Mucosa of descending colon (tissue), 3 donors: ENCODE measurements at regions not wholly inside any gene's neighbourhood (a gene's known extent, or its start where the extent isn't known, plus 50 kb on each side); places are given as distances from the start of the nearest gene placed in this dataset.

ENCODE experiments used
- ATAC-seq: fragments of 200-7000 bp; cut with Tn5 transposase; one replicate; pipeline ENCODE4 v1.9.1; 2020; ENCODE audit warnings: mild to moderate bottlenecking, moderate library complexity
- DNase-seq, 3 donors: peaks; one replicate each; pipeline ENCODE4 v3.0.0-alpha.2; 2020
- H3K36me3 ChIP-seq: fragments of 200-600 bp; one replicate; pipeline ENCODE4 v1.8.0; 2021; ENCODE audit warnings: low read depth, mild to moderate bottlenecking
- H3K4me1 ChIP-seq: fragments of 200-600 bp; one replicate; pipeline ENCODE4 v1.8.0; 2021; ENCODE audit warnings: low read depth, mild to moderate bottlenecking
- H3K4me3 ChIP-seq: fragments of 200-600 bp; one replicate; pipeline ENCODE4 v1.8.0; 2021; ENCODE audit warnings: mild to moderate bottlenecking
- H3K9me3 ChIP-seq: fragments of 200-600 bp; one replicate; pipeline ENCODE4 v1.8.0; 2021; ENCODE audit warnings: mild to moderate bottlenecking
- intact Hi-C, 2 donors: fragments of 100-400 bp; cut with DNase I in 1 of 2; cut with micrococcal nuclease in 1 of 2; formaldehyde crosslinking; loops; one replicate each; pipeline versions ENCODE4 v1.11.0 to v1.11.1; 2022; cut with DNase I, micrococcal nuclease
- TF ChIP-seq, protein P1 (sequence below): fragments of 200-600 bp; IDR thresholded peaks from one replicate; pipeline ENCODE4 v1.8.0; 2022; ENCODE audit warnings: antibody characterized with exemption, mild to moderate bottlenecking
- donor health status: DM: no; HTN: no; CAD: no; lungs with moderate emphysema.
- donor health status: DM: no; HTN: no; CAD: no.
- donor health status: DM: no; HTN: yes; CAD: no.

DNA sequence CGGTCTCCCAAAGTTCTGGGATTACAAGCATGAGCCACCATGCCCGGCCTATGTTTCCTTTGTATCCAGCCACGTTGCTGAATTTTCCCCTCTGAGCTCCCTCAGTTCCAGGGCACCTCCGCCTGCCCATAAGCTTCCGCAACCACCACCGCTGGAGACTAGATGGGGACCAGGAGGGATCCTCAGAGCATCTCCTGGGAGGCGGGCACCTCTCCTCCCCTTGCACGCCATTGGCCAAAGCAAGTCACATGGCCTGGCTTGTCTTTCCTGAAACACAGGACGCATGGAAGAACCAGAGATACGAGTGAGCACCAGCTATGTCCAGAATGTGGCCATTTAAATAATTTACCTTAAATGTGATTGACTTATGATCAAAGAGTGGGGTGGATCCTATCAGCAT is 388.3 kb downstream of the BRD1 start:
- H3K4me1 ChIP-seq: no peaks in the 10 kb centered on the region
- no peaks in the 10 kb centered on the region for H3K36me3 ChIP-seq
- no peaks in the 10 kb centered on the region for H3K9me3 ChIP-seq
- DNase-seq (no peak), ATAC-seq (no peak)
- intact Hi-C loops: no loop called here
- no peak overlapping the region for H3K4me3 ChIP-seq
- TF ChIP-seq, protein P1, sequence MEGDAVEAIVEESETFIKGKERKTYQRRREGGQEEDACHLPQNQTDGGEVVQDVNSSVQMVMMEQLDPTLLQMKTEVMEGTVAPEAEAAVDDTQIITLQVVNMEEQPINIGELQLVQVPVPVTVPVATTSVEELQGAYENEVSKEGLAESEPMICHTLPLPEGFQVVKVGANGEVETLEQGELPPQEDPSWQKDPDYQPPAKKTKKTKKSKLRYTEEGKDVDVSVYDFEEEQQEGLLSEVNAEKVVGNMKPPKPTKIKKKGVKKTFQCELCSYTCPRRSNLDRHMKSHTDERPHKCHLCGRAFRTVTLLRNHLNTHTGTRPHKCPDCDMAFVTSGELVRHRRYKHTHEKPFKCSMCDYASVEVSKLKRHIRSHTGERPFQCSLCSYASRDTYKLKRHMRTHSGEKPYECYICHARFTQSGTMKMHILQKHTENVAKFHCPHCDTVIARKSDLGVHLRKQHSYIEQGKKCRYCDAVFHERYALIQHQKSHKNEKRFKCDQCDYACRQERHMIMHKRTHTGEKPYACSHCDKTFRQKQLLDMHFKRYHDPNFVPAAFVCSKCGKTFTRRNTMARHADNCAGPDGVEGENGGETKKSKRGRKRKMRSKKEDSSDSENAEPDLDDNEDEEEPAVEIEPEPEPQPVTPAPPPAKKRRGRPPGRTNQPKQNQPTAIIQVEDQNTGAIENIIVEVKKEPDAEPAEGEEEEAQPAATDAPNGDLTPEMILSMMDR: no peak

DNA sequence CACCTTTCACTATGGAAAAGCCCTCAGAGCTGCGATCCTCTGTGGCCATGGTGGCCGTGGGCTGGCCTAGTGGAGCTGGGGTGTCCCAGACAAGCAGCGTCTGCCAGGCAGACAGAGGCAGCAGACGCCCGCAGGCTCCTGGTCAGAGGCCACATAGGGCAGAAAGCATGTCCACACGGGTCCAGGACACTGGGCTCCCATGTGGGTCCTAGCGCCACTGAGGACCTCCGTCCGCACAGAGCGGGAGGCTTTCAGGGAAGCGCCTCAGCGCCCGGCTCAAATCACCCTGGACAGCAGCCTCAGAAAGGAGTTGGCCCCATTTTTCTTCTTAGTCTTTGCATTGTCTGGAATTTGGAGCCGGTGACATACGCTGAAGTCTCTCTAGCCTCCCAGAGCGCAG is 389.7 kb downstream of the BRD1 start:
- no peaks in the 10 kb centered on the region for H3K36me3 ChIP-seq
- TF ChIP-seq, protein P1: no peak
- intact Hi-C loops: no loop called here
- no peak overlapping the region for H3K4me3 ChIP-seq
- ATAC-seq: no peak
- H3K9me3 ChIP-seq: no peaks in the 10 kb centered on the region
- no peaks in the 10 kb centered on the region for H3K4me1 ChIP-seq
- DNase-seq: no peak

DNA sequence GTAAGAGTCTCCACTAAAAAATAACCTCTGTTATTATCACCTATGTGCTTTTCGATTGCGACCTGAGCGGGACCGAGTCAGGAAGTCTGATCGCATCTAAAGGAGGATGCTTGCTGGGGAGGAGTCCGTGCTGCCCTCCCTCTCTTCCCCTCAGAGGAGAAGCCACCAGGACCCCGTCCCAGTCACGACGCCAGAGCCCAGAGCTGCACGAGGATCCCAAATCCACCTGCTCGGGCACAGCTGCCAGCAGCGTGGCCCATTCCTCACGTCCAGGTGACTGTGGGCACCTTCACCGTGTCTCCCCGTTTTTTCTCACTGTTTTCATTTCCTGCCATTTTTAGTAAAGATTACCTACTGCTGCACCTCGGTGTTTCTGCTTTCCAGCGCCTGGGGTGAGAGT is 390.3 kb downstream of the BRD1 start:
- no peak for ATAC-seq
- DNase-seq: no peak
- intact Hi-C loops: no loop called here
- Histone ChIP-seq H3K9me3 (no peaks in the 10 kb centered on the region), H3K4me3 (no peak overlapping the region), H3K36me3 (no peaks in the 10 kb centered on the region), H3K4me1 (no peaks in the 10 kb centered on the region)
- TF ChIP-seq, protein P1: no peak

DNA sequence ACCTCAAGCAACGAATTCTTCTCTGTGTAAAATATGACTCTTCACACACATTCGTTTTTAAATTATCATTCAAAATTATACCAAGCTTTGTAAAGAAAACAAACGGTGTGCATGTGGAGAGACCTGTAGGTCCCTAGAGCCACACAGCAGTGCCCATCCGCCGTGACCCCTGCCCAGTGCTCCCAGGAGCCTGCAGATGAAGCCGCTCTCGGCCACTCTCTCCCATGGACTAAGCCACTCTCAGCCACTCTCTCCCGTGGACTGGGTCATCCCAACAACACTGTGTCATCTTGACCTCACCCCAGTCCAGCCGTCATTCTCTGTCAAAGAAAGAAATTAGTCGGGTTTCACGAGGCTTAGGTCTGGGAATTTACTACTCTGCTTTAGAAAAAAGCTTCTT is 391.6 kb downstream of the BRD1 start:
- DNase-seq: no peak
- no peaks in the 10 kb centered on the region for H3K4me1 ChIP-seq
- intact Hi-C loops: no loop called here
- no peak for ATAC-seq
- H3K36me3 ChIP-seq: no peaks in the 10 kb centered on the region
- no peak overlapping the region for H3K4me3 ChIP-seq
- H3K9me3 ChIP-seq: no peaks in the 10 kb centered on the region
- TF ChIP-seq, protein P1: no peak

DNA sequence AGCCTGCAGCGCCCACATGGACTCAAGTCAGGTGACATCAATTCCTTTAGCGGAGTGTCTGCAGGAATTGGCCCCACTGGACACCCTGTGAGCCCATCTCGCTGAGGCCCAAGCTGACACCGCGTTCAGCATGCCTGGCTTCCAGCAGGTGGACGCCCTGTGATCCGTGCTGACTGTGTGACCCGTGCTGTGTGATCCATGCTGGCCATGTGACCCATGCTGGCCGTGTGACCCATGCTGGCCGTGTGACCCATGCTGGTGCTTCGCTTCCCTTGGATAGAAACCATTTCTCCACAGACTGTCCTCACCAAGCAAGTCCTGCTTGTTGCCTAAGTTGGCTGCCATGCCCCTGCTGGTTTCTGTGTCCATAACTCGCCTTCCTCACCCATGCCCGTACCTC is 392.1 kb downstream of the BRD1 start:
- intact Hi-C loops: no loop called here
- TF ChIP-seq, protein P1: no peak

More for the DNA sequence above, 392.1 kb downstream of the BRD1 start:
- ATAC-seq: no peak
- no peak overlapping the region for H3K4me3 ChIP-seq
- H3K4me1 ChIP-seq: no peaks in the 10 kb centered on the region
- DNase-seq: no peak
- no peaks in the 10 kb centered on the region for H3K36me3 ChIP-seq
- no peaks in the 10 kb centered on the region for H3K9me3 ChIP-seq
